HepG2 (cell line): ENCODE measurements at regions not wholly inside any gene's neighbourhood (a gene's known extent, or its start where the extent isn't known, plus 50 kb on each side); places are given as distances from the start of the nearest gene placed in this dataset.

Experiments
- ATAC-seq: fragments of 200-7000 bp; cut with Tn5 transposase; 3 replicates; pipeline ENCODE4 v1.9.1; 2020; ENCODE audit warnings: mild to moderate bottlenecking, moderate library complexity
- BruUV-seq: library from RNA; stranded (reverse); fragments of 400-500 nt; replicated peaks from 2 replicates; lab custom pipeline; 2021; lab: Mats Ljungman, UMichigan
- CTCF ChIA-PET: fragments of 300-600 bp; formaldehyde crosslinking; extraction: SDS; loops from one replicate; lab custom pipeline; 2021; ENCODE audit warnings: low total read pairs, inconsistent platforms, low intra/inter-chr PET ratio; lab: Yijun Ruan, JAX
- POLR2A ChIA-PET: fragments of 350-600 bp; sonication (Branson Sonifier 250); formaldehyde crosslinking; loops from one replicate; lab custom pipeline; 2020; ENCODE audit warnings: antibody characterized with exemption, inconsistent platforms; lab: Yijun Ruan, JAX
- DNase-seq: peaks from one replicate; pipeline ENCODE4 v3.0.0-alpha.2; 2015; ENCODE audit warnings: low spot score
- FAIRE-seq: peaks from 3 replicates; lab custom pipeline; 2011; peaks lifted over from hg19 to GRCh38; lab: Jason Lieb, UNC
- H2AFZ ChIP-seq: one replicate; pipeline ENCODE4 v1.6.1; 2011; ENCODE audit warnings: low read length, inconsistent platforms
- H3K27ac ChIP-seq: fragments of 300-600 bp; 3 replicates; pipeline ENCODE4 v1.8.0; 2011; ENCODE audit warnings: mixed run types, mild to moderate bottlenecking, mixed read lengths, low read length, inconsistent platforms; ENCODE audit not compliant: insufficient read depth; ENCODE audit errors: extremely low read length
- H3K27me3 ChIP-seq, 2 experiments: fragments of 200-600 bp in 1 of 2; 2 replicates in 1 of 2; 3 replicates in 1 of 2; pipeline versions ENCODE4 v1.6.0 to v1.8.0; 2011; ENCODE audit warnings: low read length in 2 of 2, mild to moderate bottlenecking in 2 of 2, moderate library complexity in 2 of 2, inconsistent platforms in 1 of 2; ENCODE audit not compliant: insufficient read depth in 2 of 2, control insufficient read depth in 1 of 2
- H3K36me3 ChIP-seq, 2 experiments: fragments of 200-600 bp in 1 of 2; replicated peaks in 1 of 2; 2 replicates in 1 of 2; 3 replicates in 1 of 2; pipeline versions ENCODE4 v1.5.1 to v1.8.0; 2011; ENCODE audit warnings: low read length in 2 of 2, inconsistent platforms in 1 of 2; ENCODE audit not compliant: insufficient read depth in 2 of 2, control insufficient read depth in 1 of 2
- H3K4me1 ChIP-seq: 2 replicates; pipeline ENCODE4 v1.5.1; 2012; ENCODE audit warnings: low read length, inconsistent platforms; ENCODE audit not compliant: insufficient read depth
- H3K4me2 ChIP-seq: 2 replicates; pipeline ENCODE4 v1.6.0; 2011; ENCODE audit warnings: low read depth, low read length, inconsistent platforms
- H3K4me3 ChIP-seq, 3 experiments: fragments of 200-600 bp in 1 of 3; sonication (generic), shearing (Covaris generic) in 1 of 3; replicated peaks in 1 of 3; 2 replicates each; pipeline ENCODE4 v1.5.1; 2011 to 2016; ENCODE audit warnings: low read length in 3 of 3, inconsistent platforms in 2 of 3, low read depth in 2 of 3, mild to moderate bottlenecking in 2 of 3, control low read depth in 1 of 3, mixed read lengths in 1 of 3; ENCODE audit not compliant: insufficient read depth in 1 of 3
- H3K79me2 ChIP-seq: one replicate; pipeline ENCODE4 v1.6.1; 2011; ENCODE audit warnings: low read length, inconsistent platforms; ENCODE audit not compliant: insufficient read depth
- H3K9ac ChIP-seq: 2 replicates; pipeline ENCODE4 v1.6.0; 2011; ENCODE audit warnings: mild to moderate bottlenecking, low read depth, low read length, inconsistent platforms; ENCODE audit not compliant: insufficient read depth
- H3K9me3 ChIP-seq: 2 replicates; pipeline ENCODE4 v1.5.1; 2012; ENCODE audit warnings: mild to moderate bottlenecking, low read length
- H4K20me1 ChIP-seq: 2 replicates; pipeline ENCODE4 v1.6.0; 2011; ENCODE audit warnings: inconsistent platforms, mild to moderate bottlenecking, low read length, moderate library complexity; ENCODE audit not compliant: insufficient read depth
- HIC2 ChIP-seq: sonication (generic); formaldehyde crosslinking; IDR thresholded peaks from 2 replicates; pipeline ENCODE4 v1.9.0; 2022; ENCODE audit warnings: low read depth, missing genetic modification reagents
- MXD3 ChIP-seq: IDR thresholded peaks from 2 replicates; pipeline ENCODE4 v1.6.1; 2016; ENCODE audit warnings: mild to moderate bottlenecking, missing biosample characterization, missing genetic modification reagents
- NPAS2 ChIP-seq: sonication (generic); formaldehyde crosslinking; IDR thresholded peaks from 2 replicates; pipeline ENCODE4 v1.8.0; 2022; ENCODE audit warnings: mild to moderate bottlenecking, missing genetic modification reagents, borderline replicate concordance
- ZBTB2 ChIP-seq: sonication (generic); formaldehyde crosslinking; IDR thresholded peaks from 2 replicates; pipeline ENCODE4 v1.8.0; 2022; ENCODE audit warnings: low read depth, missing genetic modification reagents
- ZNF546 ChIP-seq: sonication (generic); formaldehyde crosslinking; conservative IDR thresholded peaks from 2 replicates; pipeline ENCODE4 v1.8.1; 2023; ENCODE audit warnings: mild to moderate bottlenecking, missing genetic modification reagents
- ZNF768 ChIP-seq: sonication (generic); formaldehyde crosslinking; IDR thresholded peaks from 2 replicates; pipeline ENCODE4 v1.4.0; 2020; ENCODE audit warnings: missing genetic modification reagents
- ZNF773 ChIP-seq: sonication (generic); formaldehyde crosslinking; IDR thresholded peaks from 2 replicates; pipeline ENCODE4 v1.4.0; 2020; ENCODE audit warnings: missing genetic modification reagents, borderline replicate concordance
- WGBS: methylation state at CpG from one replicate; pipeline ENCODE4 v1.1.6; 2017; ENCODE audit warnings: low lambda C conversion rate; 5-methylcytosine and 5-hydroxymethylcytosine counted together
- in situ Hi-C: cut with HindIII; loops from 2 replicates; pipeline ENCODE4 v1.10.0; 2017; ENCODE audit warnings: low pct_unique_long_range_greater_than_20kb; ENCODE audit not compliant: extremely low pct_ligation_motif_present
- intact Hi-C: fragments of 100-400 bp; cut with micrococcal nuclease; formaldehyde crosslinking; loops from one replicate; pipeline ENCODE4 v1.10.0; 2022; ENCODE audit not compliant: unreplicated experiment

GRCh38 chr7:131011432-131011742, 277.4 kb upstream of the KLF14 start:
- Histone ChIP-seq H4K20me1 (peaks cover 47% of the 10 kb centered on the region), H3K9me3 (no peaks in the 10 kb centered on the region), H3K79me2 (peaks cover 28% of the 10 kb centered on the region), H3K4me1 (peaks cover 28% of the 10 kb centered on the region), H3K4me2 (no peak overlapping the region), H3K36me3 (no peaks in the 10 kb centered on the region; a peak in 1 of 5 replicates), H3K9ac (no peak overlapping the region), H3K27me3 (no peaks in the 10 kb centered on the region), H2AFZ (no peak overlapping the region), H3K27ac (no peak overlapping the region), H3K4me3 (no peak overlapping the region)
- POLR2A ChIA-PET, result no interaction called here
- ATAC-seq (no peak), DNase-seq (no peak), FAIRE-seq (no peak)
- CTCF ChIA-PET, result no interaction called here
- in situ Hi-C loops, result no loop called here
- no TSS peak for BruUV-seq
- no peak for TF ChIP-seq ZNF773 (CRISPR knock-in tag)
- TF ChIP-seq ZNF546 (CRISPR knock-in tag), result no peak
- no peak for TF ChIP-seq NPAS2 (CRISPR knock-in tag)
- peak; percentile 84 for TF ChIP-seq ZNF768 (CRISPR knock-in tag)
- TF ChIP-seq MXD3 (CRISPR knock-in tag), result no peak
- TF ChIP-seq HIC2 (CRISPR knock-in tag), result no peak
- TF ChIP-seq ZBTB2 (CRISPR knock-in tag), result no peak
- intact Hi-C loops, result no loop called here
- WGBS, result 97% methylated on average over 2 of the region's 4 CpGs
